ENCODE measurements at regions not wholly inside any gene's neighbourhood (a gene's known extent, or its start where the extent isn't known, plus 50 kb on each side); places are given as distances from the start of the nearest gene placed in this dataset.

GRCh38 chr18:64749884-64750283, 601.0 kb upstream of the LINC00305 start:
- TF ChIP-seq CTCF (IDR thresholded peaks at IDR 0.05; ENCODE audit: insufficient read depth, low read length), result no peak
- TF ChIP-seq POLR2AphosphoS5 (IDR thresholded peaks at IDR 0.05; ENCODE audit: low read depth), result no peak
- no peak for TF ChIP-seq REST (IDR thresholded peaks at IDR 0.05; ENCODE audit: insufficient replicate concordance, low read depth)
- TF ChIP-seq SPI1 (IDR thresholded peaks at IDR 0.05; ENCODE audit: borderline replicate concordance, low read depth), result no peak
